PC-3 (cell line): ENCODE measurements at regions not wholly inside any gene's neighbourhood (a gene's known extent, or its start where the extent isn't known, plus 50 kb on each side); places are given as distances from the start of the nearest gene placed in this dataset.

Experiments
- EZH2phosphoT487 ChIP-seq: fragments of 300-600 bp; sonication (generic); IDR thresholded peaks from 2 replicates; pipeline ENCODE4 v1.6.1; 2018; ENCODE audit warnings: mild to moderate bottlenecking, antibody characterized with exemption, low read length, borderline replicate concordance
- TF ChIP-seq, protein P1 (sequence below): fragments of 300-600 bp; sonication (generic); conservative IDR thresholded peaks from 2 replicates; pipeline ENCODE4 v1.5.1; 2017; ENCODE audit warnings: antibody characterized with exemption, low read depth, mild to moderate bottlenecking, low read length

DNA sequence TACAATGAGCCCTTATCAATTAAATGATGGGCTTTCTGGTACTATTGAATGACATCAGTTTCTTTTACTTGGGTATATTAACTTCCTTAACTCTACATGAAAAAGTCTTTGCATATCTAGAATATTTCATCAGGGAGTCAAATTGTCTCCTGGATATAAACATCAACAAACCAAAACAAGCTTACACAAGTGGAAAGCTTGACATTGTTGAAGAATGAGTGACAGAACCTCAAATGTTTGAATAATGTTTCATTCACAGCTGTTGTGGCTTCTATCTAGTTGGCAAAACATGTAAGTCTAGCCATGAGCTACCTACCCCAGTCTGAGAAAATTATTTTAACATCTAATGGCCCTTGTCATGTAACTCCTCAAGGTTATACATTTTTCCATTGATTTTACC is 604.8 kb upstream of the ADAMTS5 start:
- TF ChIP-seq, protein P1, sequence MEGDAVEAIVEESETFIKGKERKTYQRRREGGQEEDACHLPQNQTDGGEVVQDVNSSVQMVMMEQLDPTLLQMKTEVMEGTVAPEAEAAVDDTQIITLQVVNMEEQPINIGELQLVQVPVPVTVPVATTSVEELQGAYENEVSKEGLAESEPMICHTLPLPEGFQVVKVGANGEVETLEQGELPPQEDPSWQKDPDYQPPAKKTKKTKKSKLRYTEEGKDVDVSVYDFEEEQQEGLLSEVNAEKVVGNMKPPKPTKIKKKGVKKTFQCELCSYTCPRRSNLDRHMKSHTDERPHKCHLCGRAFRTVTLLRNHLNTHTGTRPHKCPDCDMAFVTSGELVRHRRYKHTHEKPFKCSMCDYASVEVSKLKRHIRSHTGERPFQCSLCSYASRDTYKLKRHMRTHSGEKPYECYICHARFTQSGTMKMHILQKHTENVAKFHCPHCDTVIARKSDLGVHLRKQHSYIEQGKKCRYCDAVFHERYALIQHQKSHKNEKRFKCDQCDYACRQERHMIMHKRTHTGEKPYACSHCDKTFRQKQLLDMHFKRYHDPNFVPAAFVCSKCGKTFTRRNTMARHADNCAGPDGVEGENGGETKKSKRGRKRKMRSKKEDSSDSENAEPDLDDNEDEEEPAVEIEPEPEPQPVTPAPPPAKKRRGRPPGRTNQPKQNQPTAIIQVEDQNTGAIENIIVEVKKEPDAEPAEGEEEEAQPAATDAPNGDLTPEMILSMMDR, result no peak
- TF ChIP-seq EZH2phosphoT487, result no peak
